Calu3 (cell line): ENCODE measurements at regions not wholly inside any gene's neighbourhood (a gene's known extent, or its start where the extent isn't known, plus 50 kb on each side); places are given as distances from the start of the nearest gene placed in this dataset.

Experiments used
- BruUV-seq: library from RNA; stranded (reverse); fragments of 400-500 nt; replicated peaks from 2 replicates; lab custom pipeline; 2021; lab: Mats Ljungman, UMichigan
- CTCF ChIA-PET: fragments of 300-600 bp; sonication (Branson Sonifier 250); formaldehyde crosslinking; loops from one replicate; lab custom pipeline; 2022; ENCODE audit warnings: antibody characterized with exemption; lab: Charles Lee
- DNase-seq: peaks from one replicate; pipeline ENCODE4 v3.0.0; 2022
- H3K27ac Mint-ChIP-seq: one replicate; pipeline ENCODE4 v1.8.0; 2022; ENCODE audit warnings: mixed read lengths; ENCODE audit not compliant: unreplicated experiment
- H3K27me3 Mint-ChIP-seq: one replicate; pipeline ENCODE4 v1.8.0; 2022; ENCODE audit warnings: mixed read lengths; ENCODE audit not compliant: unreplicated experiment
- H3K36me3 Mint-ChIP-seq: one replicate; pipeline ENCODE4 v1.8.0; 2022; ENCODE audit warnings: mild to moderate bottlenecking, moderate library complexity, mixed read lengths; ENCODE audit not compliant: insufficient read depth, unreplicated experiment
- H3K4me1 Mint-ChIP-seq: one replicate; pipeline ENCODE4 v1.8.0; 2022; ENCODE audit warnings: mild to moderate bottlenecking, low read depth, mixed read lengths; ENCODE audit not compliant: unreplicated experiment
- H3K4me3 Mint-ChIP-seq: one replicate; pipeline ENCODE4 v1.8.0; 2022; ENCODE audit warnings: mild to moderate bottlenecking, low read depth, moderate library complexity, mixed read lengths; ENCODE audit not compliant: unreplicated experiment
- H3K9me3 Mint-ChIP-seq: one replicate; pipeline ENCODE4 v1.8.0; 2022; ENCODE audit warnings: low read depth, mixed read lengths; ENCODE audit not compliant: unreplicated experiment
- intact Hi-C: fragments of 100-400 bp; cut with micrococcal nuclease; formaldehyde crosslinking; loops from one replicate; pipeline ENCODE4 v1.10.0; 2022; ENCODE audit not compliant: unreplicated experiment
- TF ChIP-seq, protein P1 (sequence below): fragments of 200-600 bp; IDR thresholded peaks from one replicate; pipeline ENCODE4 v1.8.0; 2022; ENCODE audit warnings: antibody characterized with exemption; ENCODE audit not compliant: unreplicated experiment

DNA sequence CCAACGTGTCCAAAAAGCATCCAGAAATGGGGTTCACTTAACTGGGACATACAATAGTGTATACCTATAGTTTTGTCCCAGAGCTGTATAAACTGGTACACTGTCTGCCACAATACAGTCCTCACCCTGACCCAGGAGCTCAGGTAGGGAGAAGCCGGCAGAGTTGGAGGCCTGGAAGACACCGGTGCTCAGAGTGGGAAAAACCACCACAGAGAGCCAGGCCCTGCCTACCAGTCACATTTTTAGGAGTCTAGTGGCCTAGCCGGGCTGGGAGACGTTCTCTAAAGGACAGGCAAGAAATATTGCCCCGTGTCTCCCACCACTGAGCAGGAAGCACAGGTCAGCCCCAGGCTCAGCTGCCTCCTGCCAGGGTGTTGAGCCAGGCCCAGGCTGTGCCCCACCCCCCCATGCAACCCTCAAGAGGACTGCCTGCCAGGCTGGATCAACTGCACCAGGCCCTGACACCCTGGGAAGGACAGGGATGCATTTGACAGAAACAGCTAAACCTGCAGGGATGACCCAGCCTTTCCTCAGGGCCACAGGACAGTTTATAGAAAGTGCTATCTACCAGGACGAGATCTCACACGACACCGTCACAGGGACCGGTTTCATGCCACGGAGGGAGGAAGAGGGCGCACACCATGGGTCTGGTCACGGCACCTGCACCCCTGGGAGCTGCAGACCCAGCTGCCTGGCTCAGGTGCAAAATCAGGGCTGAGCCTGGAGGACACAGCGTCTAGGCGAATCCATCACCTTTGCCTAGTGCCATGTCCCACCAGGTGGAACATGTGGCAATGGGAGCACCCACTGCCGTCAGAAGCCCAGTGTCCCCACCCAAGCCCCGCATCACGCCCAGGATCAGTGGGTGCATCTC lies 89.9 kb downstream of the TMEM18 start:
- TF ChIP-seq, protein P1, sequence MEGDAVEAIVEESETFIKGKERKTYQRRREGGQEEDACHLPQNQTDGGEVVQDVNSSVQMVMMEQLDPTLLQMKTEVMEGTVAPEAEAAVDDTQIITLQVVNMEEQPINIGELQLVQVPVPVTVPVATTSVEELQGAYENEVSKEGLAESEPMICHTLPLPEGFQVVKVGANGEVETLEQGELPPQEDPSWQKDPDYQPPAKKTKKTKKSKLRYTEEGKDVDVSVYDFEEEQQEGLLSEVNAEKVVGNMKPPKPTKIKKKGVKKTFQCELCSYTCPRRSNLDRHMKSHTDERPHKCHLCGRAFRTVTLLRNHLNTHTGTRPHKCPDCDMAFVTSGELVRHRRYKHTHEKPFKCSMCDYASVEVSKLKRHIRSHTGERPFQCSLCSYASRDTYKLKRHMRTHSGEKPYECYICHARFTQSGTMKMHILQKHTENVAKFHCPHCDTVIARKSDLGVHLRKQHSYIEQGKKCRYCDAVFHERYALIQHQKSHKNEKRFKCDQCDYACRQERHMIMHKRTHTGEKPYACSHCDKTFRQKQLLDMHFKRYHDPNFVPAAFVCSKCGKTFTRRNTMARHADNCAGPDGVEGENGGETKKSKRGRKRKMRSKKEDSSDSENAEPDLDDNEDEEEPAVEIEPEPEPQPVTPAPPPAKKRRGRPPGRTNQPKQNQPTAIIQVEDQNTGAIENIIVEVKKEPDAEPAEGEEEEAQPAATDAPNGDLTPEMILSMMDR: no peak
- intact Hi-C loops: loop anchor here (1.0 kb wide), 1 partner anchor 46 kb away; no protein-coding TSS in a partner anchor
- Mint-ChIP-seq H3K27ac (peak overlapping the region; percentile 64), H3K4me1 (peaks cover 13% of the 10 kb centered on the region), H3K4me3 (peak overlapping the region; percentile 34), H3K36me3 (no peaks in the 10 kb centered on the region), H3K9me3 (no peaks in the 10 kb centered on the region), H3K27me3 (no peaks in the 10 kb centered on the region)
- CTCF ChIA-PET: interaction anchor here (0.5 to 1.2 kb wide), 6 partner anchors 41 to 153 kb away, joined by 3 to 5 read pairs (median 4); no protein-coding TSS in a partner anchor
- peak; percentile 13 for DNase-seq
- no TSS peak for BruUV-seq

DNA sequence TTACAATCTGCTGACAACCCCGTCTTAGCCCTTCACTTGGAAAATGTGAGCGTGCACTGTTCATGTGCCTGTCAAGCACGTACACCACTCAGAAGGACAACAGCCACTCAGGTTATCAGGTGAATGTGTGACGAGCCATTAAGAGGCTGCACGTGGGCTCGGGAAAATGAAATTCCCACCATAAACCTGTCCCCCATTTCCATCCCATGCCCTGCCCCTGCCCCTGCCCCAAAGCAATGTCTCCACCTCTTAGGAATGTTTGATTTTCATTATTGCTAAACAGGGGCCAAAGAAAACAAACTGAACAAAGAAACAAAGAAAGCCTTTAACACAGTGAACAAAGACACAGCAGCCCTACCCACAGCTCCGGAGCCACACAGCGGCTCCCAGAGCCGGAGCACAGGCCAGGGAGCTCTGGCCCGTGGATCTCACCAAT lies 90.5 kb downstream of the TMEM18 start:
- CTCF ChIA-PET: interaction anchor here (1.0 to 1.2 kb wide), 5 partner anchors 41 to 58 kb away, joined by 3 to 4 read pairs (median 3); no protein-coding TSS in a partner anchor
- intact Hi-C loops: loop anchor here (1.0 kb wide), 1 partner anchor 47 kb away; no protein-coding TSS in a partner anchor
- peaks cover 13% of the 10 kb centered on the region for H3K4me1 Mint-ChIP-seq
- TF ChIP-seq, protein P1: no peak
- BruUV-seq: no TSS peak
- H3K9me3 Mint-ChIP-seq: no peaks in the 10 kb centered on the region
- H3K27me3 Mint-ChIP-seq: no peaks in the 10 kb centered on the region
- H3K4me3 Mint-ChIP-seq: peak overlapping the region; percentile 34
- no peaks in the 10 kb centered on the region for H3K36me3 Mint-ChIP-seq
- H3K27ac Mint-ChIP-seq: peak overlapping the region; percentile 64
- DNase-seq: peak; percentile 50

DNA sequence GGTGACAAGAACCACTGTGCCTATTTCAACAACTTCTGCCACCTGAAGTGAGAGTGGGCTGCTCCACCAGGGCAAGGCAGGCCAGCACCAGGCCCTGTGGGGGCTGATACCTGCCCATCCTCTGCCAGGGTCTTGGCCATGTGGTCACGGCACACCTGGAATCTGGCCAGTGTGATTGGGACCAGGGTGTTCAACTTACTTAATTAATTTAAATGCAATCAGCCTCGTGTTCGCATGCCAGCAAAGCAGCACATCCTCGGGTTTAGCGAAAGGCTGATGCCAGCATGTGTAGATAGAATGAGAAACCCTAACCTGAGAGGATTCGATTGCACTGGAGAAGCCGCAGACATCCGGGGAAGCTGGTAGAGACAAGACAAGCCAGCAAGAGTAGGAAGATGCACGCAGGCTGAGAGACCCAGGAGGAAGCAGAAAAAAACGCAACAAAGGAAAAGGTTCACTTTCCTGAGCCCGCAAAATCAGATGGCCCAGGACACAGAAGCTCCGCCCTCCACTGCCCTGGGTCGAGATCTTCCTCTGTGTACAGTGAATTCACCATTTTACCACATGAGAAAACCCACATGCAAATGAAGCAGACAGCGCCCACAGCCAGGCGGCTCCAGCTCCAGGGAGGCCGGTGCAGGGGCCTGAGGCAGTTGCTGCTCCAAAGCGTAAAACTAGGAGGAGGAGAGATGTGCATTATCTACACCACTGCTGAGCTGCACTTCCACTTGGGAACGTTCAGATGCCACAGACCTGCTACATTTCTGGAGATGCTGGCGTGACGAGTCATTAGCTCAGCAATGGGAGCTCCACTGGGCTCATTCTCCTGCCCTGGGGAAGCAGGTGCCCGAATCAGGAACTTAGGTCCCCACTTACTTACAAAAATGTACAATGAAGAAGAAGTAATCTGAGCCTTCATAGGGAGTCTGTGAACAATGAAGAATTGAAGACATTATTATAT lies 92.1 kb downstream of the TMEM18 start:
- TF ChIP-seq, protein P1: no peak
- no peak for DNase-seq
- CTCF ChIA-PET: no interaction called here
- intact Hi-C loops: no loop called here
- no peak overlapping the region for H3K27ac Mint-ChIP-seq
- H3K27me3 Mint-ChIP-seq: no peaks in the 10 kb centered on the region
- no peaks in the 10 kb centered on the region for H3K9me3 Mint-ChIP-seq
- no TSS peak for BruUV-seq
- H3K4me1 Mint-ChIP-seq: peaks cover 13% of the 10 kb centered on the region
- H3K36me3 Mint-ChIP-seq: no peaks in the 10 kb centered on the region
- H3K4me3 Mint-ChIP-seq: no peak overlapping the region

DNA sequence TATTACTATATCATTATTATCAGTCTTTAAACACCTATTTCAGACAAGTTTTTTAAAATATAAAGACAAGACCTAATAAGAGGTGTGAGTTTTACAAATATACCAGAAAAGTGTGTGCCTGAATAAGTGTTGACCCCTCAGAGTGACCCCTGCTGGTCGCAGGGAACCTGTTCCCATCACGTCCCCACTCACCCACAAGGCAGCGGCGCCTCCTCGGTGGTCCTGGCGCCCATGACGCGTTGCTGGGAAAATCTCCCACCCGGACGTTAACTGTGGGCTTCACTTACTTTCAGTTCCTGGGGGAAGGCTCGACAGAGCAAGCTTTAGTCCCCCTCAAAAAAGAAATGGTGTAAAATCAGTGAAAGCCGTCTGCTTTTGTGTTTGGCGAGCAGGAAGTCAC lies 93.5 kb downstream of the TMEM18 start:
- TF ChIP-seq, protein P1: no peak
- DNase-seq: no peak
- intact Hi-C loops: no loop called here
- no peaks in the 10 kb centered on the region for H3K9me3 Mint-ChIP-seq
- H3K27ac Mint-ChIP-seq: no peak overlapping the region
- no peaks in the 10 kb centered on the region for H3K27me3 Mint-ChIP-seq
- peaks cover 13% of the 10 kb centered on the region for H3K4me1 Mint-ChIP-seq
- no TSS peak for BruUV-seq
- no peaks in the 10 kb centered on the region for H3K36me3 Mint-ChIP-seq
- CTCF ChIA-PET: no interaction called here
- no peak overlapping the region for H3K4me3 Mint-ChIP-seq
